Thyroid gland (tissue), 4 donors: ENCODE measurements at regions not wholly inside any gene's neighbourhood (a gene's known extent, or its start where the extent isn't known, plus 50 kb on each side); places are given as distances from the start of the nearest gene placed in this dataset.

Experiments used
- DNase-seq, 2 donors: peaks; one replicate each; pipeline ENCODE4 v3.0.0-alpha.2; 2019
- H3K27ac ChIP-seq, 3 donors: fragments of 200-600 bp; sonication (generic); 1 replicate in 2 of 3; 2 replicates in 1 of 3; pipeline ENCODE4 v1.5.1; 2016 to 2019; ENCODE audit warnings: mild to moderate bottlenecking in 1 of 3, moderate library complexity in 1 of 3
- H3K27me3 ChIP-seq: fragments of 200-600 bp; sonication (generic); one replicate; pipeline ENCODE4 v1.5.1; 2019
- H3K36me3 ChIP-seq, 2 donors: fragments of 200-600 bp; sonication (generic); one replicate each; pipeline ENCODE4 v1.5.1; 2016 to 2019
- H3K4me1 ChIP-seq, 2 donors: fragments of 200-600 bp; sonication (generic); one replicate each; pipeline ENCODE4 v1.5.1; 2017 to 2019
- H3K4me3 ChIP-seq, 3 donors: fragments of 200-600 bp; sonication (generic); replicated peaks in 1 of 3; 1 replicate in 2 of 3; 2 replicates in 1 of 3; pipeline ENCODE4 v1.5.1; 2016; ENCODE audit warnings: mild to moderate bottlenecking in 1 of 3
- H3K9me3 ChIP-seq: fragments of 200-600 bp; sonication (generic); one replicate; pipeline ENCODE4 v1.5.1; 2017
- CTCF ChIP-seq, 6 experiments: fragments of 200-600 bp in 3 of 6; fragments of 450-650 bp in 3 of 6; sonication (generic) in 3 of 6; IDR thresholded peaks; one replicate each; pipeline ENCODE4 v1.5.1; 2016 to 2019; ENCODE audit warnings: antibody characterized with exemption in 6 of 6, mild to moderate bottlenecking in 2 of 6, inconsistent platforms in 1 of 6, moderate library complexity in 1 of 6
- POLR2A ChIP-seq, 2 donors: fragments of 450-650 bp; IDR thresholded peaks; one replicate each; pipeline ENCODE4 v1.6.1; 2017; ENCODE audit warnings: antibody characterized with exemption in 2 of 2, mild to moderate bottlenecking in 2 of 2, moderate library complexity in 1 of 2
- WGBS, 2 donors: methylation state at CpG; one replicate each; pipeline ENCODE4 v1.1.5; 2017; 5-methylcytosine and 5-hydroxymethylcytosine counted together
- intact Hi-C: fragments of 100-400 bp; cut with DNase I; formaldehyde crosslinking; loops from one replicate; pipeline ENCODE4 v1.15.1; 2023

GRCh38 chr3:38950581-38950980 lies 101.2 kb downstream of the SCN11A start:
- H3K27me3 ChIP-seq = no peaks in the 10 kb centered on the region
- no peak for DNase-seq
- H3K27ac ChIP-seq = no peak overlapping the region
- H3K4me1 ChIP-seq = no peaks in the 10 kb centered on the region
- no peak for TF ChIP-seq CTCF (IDR thresholded peaks at IDR 0.05)
- TF ChIP-seq POLR2A (IDR thresholded peaks at IDR 0.05) = no peak
- WGBS, 2 donors = 85 to 93% methylated on average over 5 of the region's 5 CpGs
- no peaks in the 10 kb centered on the region for H3K9me3 ChIP-seq
- H3K36me3 ChIP-seq = no peaks in the 10 kb centered on the region
- intact Hi-C loops = no loop called here
- H3K4me3 ChIP-seq = no peak overlapping the region

- no peak for DNase-seq
- Histone ChIP-seq H3K27ac (no peak overlapping the region), H3K36me3 (no peaks in the 10 kb centered on the region), H3K9me3 (no peaks in the 10 kb centered on the region), H3K27me3 (no peaks in the 10 kb centered on the region), H3K4me1 (no peaks in the 10 kb centered on the region), H3K4me3 (no peak overlapping the region)
- WGBS, 2 donors = 89 to 91% methylated on average over 9 of the region's 9 CpGs
- intact Hi-C loops = no loop called here
- TF ChIP-seq CTCF (IDR thresholded peaks at IDR 0.05) (no peak), POLR2A (IDR thresholded peaks at IDR 0.05) (no peak)
Observed at GRCh38 chr3:38949994-38950393, 101.8 kb downstream of the SCN11A start.

GRCh38 chr3:38940394-38940793 lies 111.3 kb downstream of the SCN11A start:
- Histone ChIP-seq H3K4me1 (no peaks in the 10 kb centered on the region), H3K9me3 (no peaks in the 10 kb centered on the region), H3K27me3 (no peaks in the 10 kb centered on the region), H3K4me3 (no peak overlapping the region), H3K36me3 (no peaks in the 10 kb centered on the region), H3K27ac (no peak overlapping the region)
- DNase-seq = no peak
- WGBS, 2 donors = 76 to 79% methylated on average over 3 of the region's 3 CpGs
- no peak for TF ChIP-seq CTCF (IDR thresholded peaks at IDR 0.05)
- no peak for TF ChIP-seq POLR2A (IDR thresholded peaks at IDR 0.05)
- intact Hi-C loops = no loop called here

- no peak overlapping the region for H3K27ac ChIP-seq
- no peak overlapping the region for H3K4me3 ChIP-seq
- no peak for TF ChIP-seq CTCF (IDR thresholded peaks at IDR 0.05)
- no peak for TF ChIP-seq POLR2A (IDR thresholded peaks at IDR 0.05)
- 73 to 76% methylated on average over 6 of the region's 6 CpGs for WGBS, 2 donors
- no peaks in the 10 kb centered on the region for H3K27me3 ChIP-seq
- no peaks in the 10 kb centered on the region for H3K9me3 ChIP-seq
- no peaks in the 10 kb centered on the region for H3K4me1 ChIP-seq
- no peaks in the 10 kb centered on the region for H3K36me3 ChIP-seq
- DNase-seq = no peak
- intact Hi-C loops = no loop called here
Observed at GRCh38 chr3:38925351-38925750, 109.3 kb upstream of the SCN10A start.

GRCh38 chr3:38916706-38917105 lies 100.7 kb upstream of the SCN10A start:
- no peaks in the 10 kb centered on the region for H3K9me3 ChIP-seq
- 89 to 100% methylated on average over 1 of the region's 1 CpG for WGBS, 2 donors
- no peaks in the 10 kb centered on the region for H3K4me1 ChIP-seq
- no peak overlapping the region for H3K4me3 ChIP-seq
- TF ChIP-seq POLR2A (IDR thresholded peaks at IDR 0.05) (no peak), CTCF (IDR thresholded peaks at IDR 0.05) (no peak)
- no peaks in the 10 kb centered on the region for H3K36me3 ChIP-seq
- no peak for DNase-seq
- no peak overlapping the region for H3K27ac ChIP-seq
- intact Hi-C loops = no loop called here
- H3K27me3 ChIP-seq = no peaks in the 10 kb centered on the region
